Inflammatory macrophage treated with lipopolysaccharide for 1 hour (primary cell): ENCODE measurements at regions not wholly inside any gene's neighbourhood (a gene's known extent, or its start where the extent isn't known, plus 50 kb on each side); places are given as distances from the start of the nearest gene placed in this dataset.
"Not testable (repeated sequence)": the region's sequence is repeated elsewhere in the genome, so short reads cannot be mapped to it uniquely, and the experiment has no call there.

Experiments used
- DNase-seq, 2 donors: peaks; one replicate each; pipeline ENCODE4 v3.0.0-alpha.2; 2020 to 2022

- DNase-seq = peak in 1 of 2 donors; percentile 41
Measured at GRCh38 chr20:53658322-53658721, 64.7 kb upstream of the ZNF217 start.

GRCh38 chr20:53657732-53658131 is 64.1 kb upstream of the ZNF217 start:
- no peak for DNase-seq

GRCh38 chr20:53657279-53657678 is 63.6 kb upstream of the ZNF217 start:
- DNase-seq = no peak

GRCh38 chr20:53656293-53657202 is 62.9 kb upstream of the ZNF217 start:
- peak; percentile 72 to 75 for DNase-seq

GRCh38 chr20:53655625-53656292 is 62.1 kb upstream of the ZNF217 start:
- peak; percentile 32 to 39 for DNase-seq

GRCh38 chr20:53654932-53655624 is 61.4 kb upstream of the ZNF217 start:
- peak; percentile 85 to 89 for DNase-seq

GRCh38 chr20:53654521-53654920 is 60.9 kb upstream of the ZNF217 start:
- not testable (repeated sequence) for DNase-seq

GRCh38 chr20:53652859-53653517 is 59.3 kb upstream of the ZNF217 start:
- DNase-seq = peak in 1 of 2 donors; percentile 65

GRCh38 chr20:53652090-53652858 is 58.6 kb upstream of the ZNF217 start:
- DNase-seq = peak in 1 of 2 donors; percentile 34

GRCh38 chr20:53649493-53649892 is 55.9 kb upstream of the ZNF217 start:
- not testable (repeated sequence) for DNase-seq

GRCh38 chr20:53647286-53647821 is 53.7 kb upstream of the ZNF217 start:
- DNase-seq = no peak

- no peak for DNase-seq
Measured at GRCh38 chr20:53646550-53646949, 52.9 kb upstream of the ZNF217 start.

- no peak for DNase-seq
Measured at GRCh38 chr20:53645582-53645897, 51.9 kb upstream of the ZNF217 start.

GRCh38 chr20:53644108-53644507 is 50.5 kb upstream of the ZNF217 start:
- not testable (repeated sequence) for DNase-seq
